PC-3 (cell line): ENCODE measurements at regions not wholly inside any gene's neighbourhood (a gene's known extent, or its start where the extent isn't known, plus 50 kb on each side); places are given as distances from the start of the nearest gene placed in this dataset.
A peak's percentile ranks its signal among the peaks of the same experiment; 100 is the strongest.

Experiments used
- EZH2 ChIP-seq: fragments of 300-600 bp; sonication (generic); IDR thresholded peaks from one replicate; pipeline ENCODE4 v1.6.1; 2017; ENCODE audit warnings: antibody characterized with exemption, mild to moderate bottlenecking, low read length; ENCODE audit not compliant: unreplicated experiment
- TF ChIP-seq, protein P1 (sequence below): fragments of 300-600 bp; sonication (generic); conservative IDR thresholded peaks from 2 replicates; pipeline ENCODE4 v1.5.1; 2017; ENCODE audit warnings: antibody characterized with exemption, low read depth, mild to moderate bottlenecking, low read length

- no peak for TF ChIP-seq EZH2
- TF ChIP-seq, protein P1, sequence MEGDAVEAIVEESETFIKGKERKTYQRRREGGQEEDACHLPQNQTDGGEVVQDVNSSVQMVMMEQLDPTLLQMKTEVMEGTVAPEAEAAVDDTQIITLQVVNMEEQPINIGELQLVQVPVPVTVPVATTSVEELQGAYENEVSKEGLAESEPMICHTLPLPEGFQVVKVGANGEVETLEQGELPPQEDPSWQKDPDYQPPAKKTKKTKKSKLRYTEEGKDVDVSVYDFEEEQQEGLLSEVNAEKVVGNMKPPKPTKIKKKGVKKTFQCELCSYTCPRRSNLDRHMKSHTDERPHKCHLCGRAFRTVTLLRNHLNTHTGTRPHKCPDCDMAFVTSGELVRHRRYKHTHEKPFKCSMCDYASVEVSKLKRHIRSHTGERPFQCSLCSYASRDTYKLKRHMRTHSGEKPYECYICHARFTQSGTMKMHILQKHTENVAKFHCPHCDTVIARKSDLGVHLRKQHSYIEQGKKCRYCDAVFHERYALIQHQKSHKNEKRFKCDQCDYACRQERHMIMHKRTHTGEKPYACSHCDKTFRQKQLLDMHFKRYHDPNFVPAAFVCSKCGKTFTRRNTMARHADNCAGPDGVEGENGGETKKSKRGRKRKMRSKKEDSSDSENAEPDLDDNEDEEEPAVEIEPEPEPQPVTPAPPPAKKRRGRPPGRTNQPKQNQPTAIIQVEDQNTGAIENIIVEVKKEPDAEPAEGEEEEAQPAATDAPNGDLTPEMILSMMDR, result peak; percentile 46
These were observed 85.4 kb upstream of the GPR6 start for GRCh38 chr6:109892451-109893435.
